Activated naive CD8-positive, alpha-beta T cell treated with anti-CD3 and anti-CD28 coated beads, Interleukin-2, amount 10 ng/mL, durations not matched to agents 7 days and 5 days (primary cell): ENCODE measurements at regions not wholly inside any gene's neighbourhood (a gene's known extent, or its start where the extent isn't known, plus 50 kb on each side); places are given as distances from the start of the nearest gene placed in this dataset.

Source experiments
- ATAC-seq: fragments of 150-1000 bp; cut with Tn5 transposase; one replicate; pipeline ENCODE4 v1.10.0; 2021; ENCODE audit warnings: low read depth, moderate library complexity
- POLR2A ChIA-PET: fragments of 350-600 bp; sonication (Branson Sonifier 250); formaldehyde crosslinking; loops from one replicate; lab custom pipeline; 2021; ENCODE audit warnings: antibody characterized with exemption; lab: Charles Lee
- DNase-seq: peaks from one replicate; pipeline ENCODE4 v3.0.0; 2021
- H3K27ac Mint-ChIP-seq: one replicate; pipeline ENCODE4 v1.8.0; 2022; ENCODE audit warnings: mild to moderate bottlenecking, mixed read lengths
- H3K27me3 Mint-ChIP-seq: one replicate; pipeline ENCODE4 v1.8.0; 2022; ENCODE audit warnings: mild to moderate bottlenecking, moderate library complexity, mixed read lengths
- H3K36me3 Mint-ChIP-seq: one replicate; pipeline ENCODE4 v1.8.0; 2021; ENCODE audit warnings: mild to moderate bottlenecking, mixed read lengths
- H3K4me1 Mint-ChIP-seq: one replicate; pipeline ENCODE4 v1.8.0; 2021; ENCODE audit warnings: mixed read lengths
- H3K4me3 Mint-ChIP-seq: one replicate; pipeline ENCODE4 v1.8.0; 2022; ENCODE audit warnings: mild to moderate bottlenecking, moderate library complexity, mixed read lengths
- H3K9me3 Mint-ChIP-seq: one replicate; pipeline ENCODE4 v1.8.0; 2021; ENCODE audit warnings: mixed read lengths

- ATAC-seq (no peak), DNase-seq (no peak)
- no peak overlapping the region for H3K4me3 Mint-ChIP-seq
- no peaks in the 10 kb centered on the region for H3K9me3 Mint-ChIP-seq
- no peaks in the 10 kb centered on the region for H3K4me1 Mint-ChIP-seq
- H3K27ac Mint-ChIP-seq = no peak overlapping the region
- H3K36me3 Mint-ChIP-seq = no peaks in the 10 kb centered on the region
- peaks cover 6% of the 10 kb centered on the region for H3K27me3 Mint-ChIP-seq
- POLR2A ChIA-PET = no interaction called here
Observed at GRCh38 chr5:6193310-6193709, 185.0 kb downstream of the MED10 start.

GRCh38 chr5:6190838-6191237 lies 187.5 kb downstream of the MED10 start:
- Mint-ChIP-seq H3K9me3 (no peaks in the 10 kb centered on the region), H3K4me1 (no peaks in the 10 kb centered on the region), H3K4me3 (no peak overlapping the region), H3K27ac (no peak overlapping the region), H3K27me3 (peaks cover 6% of the 10 kb centered on the region), H3K36me3 (no peaks in the 10 kb centered on the region)
- DNase-seq (no peak), ATAC-seq (no peak)
- POLR2A ChIA-PET = no interaction called here

- Mint-ChIP-seq H3K4me3 (no peak overlapping the region), H3K4me1 (no peaks in the 10 kb centered on the region), H3K27ac (no peak overlapping the region), H3K9me3 (no peaks in the 10 kb centered on the region), H3K27me3 (peaks cover 2% of the 10 kb centered on the region), H3K36me3 (no peaks in the 10 kb centered on the region)
- POLR2A ChIA-PET = no interaction called here
- no peak for DNase-seq
- no peak for ATAC-seq
Observed at GRCh38 chr5:6188976-6189375, 189.4 kb downstream of the MED10 start.

GRCh38 chr5:6188344-6188743 lies 190.0 kb downstream of the MED10 start:
- Mint-ChIP-seq H3K27me3 (peaks cover under 1% of the 10 kb centered on the region), H3K36me3 (no peaks in the 10 kb centered on the region), H3K4me1 (no peaks in the 10 kb centered on the region), H3K27ac (no peak overlapping the region), H3K9me3 (no peaks in the 10 kb centered on the region), H3K4me3 (no peak overlapping the region)
- POLR2A ChIA-PET = no interaction called here
- ATAC-seq (no peak), DNase-seq (no peak)

GRCh38 chr5:6187501-6187900 lies 190.8 kb downstream of the MED10 start:
- H3K27me3 Mint-ChIP-seq = no peaks in the 10 kb centered on the region
- no peak overlapping the region for H3K4me3 Mint-ChIP-seq
- no peak for ATAC-seq
- H3K9me3 Mint-ChIP-seq = no peaks in the 10 kb centered on the region
- POLR2A ChIA-PET = no interaction called here
- no peak overlapping the region for H3K27ac Mint-ChIP-seq
- no peaks in the 10 kb centered on the region for H3K4me1 Mint-ChIP-seq
- H3K36me3 Mint-ChIP-seq = no peaks in the 10 kb centered on the region
- DNase-seq = no peak

- Mint-ChIP-seq H3K4me3 (no peak overlapping the region), H3K36me3 (no peaks in the 10 kb centered on the region), H3K27ac (no peak overlapping the region), H3K4me1 (no peaks in the 10 kb centered on the region), H3K27me3 (no peaks in the 10 kb centered on the region), H3K9me3 (no peaks in the 10 kb centered on the region)
- POLR2A ChIA-PET = no interaction called here
- DNase-seq (no peak), ATAC-seq (no peak)
Observed at GRCh38 chr5:6185574-6185973, 192.8 kb downstream of the MED10 start.

GRCh38 chr5:6184481-6184880 lies 193.9 kb downstream of the MED10 start:
- no peaks in the 10 kb centered on the region for H3K4me1 Mint-ChIP-seq
- POLR2A ChIA-PET = no interaction called here
- DNase-seq (no peak), ATAC-seq (no peak)
- H3K27ac Mint-ChIP-seq = no peak overlapping the region
- H3K27me3 Mint-ChIP-seq = no peaks in the 10 kb centered on the region
- no peak overlapping the region for H3K4me3 Mint-ChIP-seq
- H3K9me3 Mint-ChIP-seq = no peaks in the 10 kb centered on the region
- H3K36me3 Mint-ChIP-seq = no peaks in the 10 kb centered on the region

GRCh38 chr5:6183391-6184390 lies 194.7 kb downstream of the MED10 start:
- ATAC-seq (no peak), DNase-seq (no peak)
- H3K4me3 Mint-ChIP-seq = no peak overlapping the region
- H3K4me1 Mint-ChIP-seq = no peaks in the 10 kb centered on the region
- no peaks in the 10 kb centered on the region for H3K9me3 Mint-ChIP-seq
- POLR2A ChIA-PET = no interaction called here
- H3K36me3 Mint-ChIP-seq = no peaks in the 10 kb centered on the region
- no peak overlapping the region for H3K27ac Mint-ChIP-seq
- H3K27me3 Mint-ChIP-seq = no peaks in the 10 kb centered on the region

GRCh38 chr5:6182271-6182815 lies 196.0 kb downstream of the MED10 start:
- Mint-ChIP-seq H3K27me3 (no peaks in the 10 kb centered on the region), H3K27ac (no peak overlapping the region), H3K9me3 (no peaks in the 10 kb centered on the region), H3K4me1 (no peaks in the 10 kb centered on the region), H3K4me3 (no peak overlapping the region), H3K36me3 (no peaks in the 10 kb centered on the region)
- ATAC-seq (no peak), DNase-seq (no peak)
- POLR2A ChIA-PET = no interaction called here

- Mint-ChIP-seq H3K4me1 (no peaks in the 10 kb centered on the region), H3K27ac (no peak overlapping the region), H3K9me3 (no peaks in the 10 kb centered on the region), H3K27me3 (no peaks in the 10 kb centered on the region), H3K36me3 (no peaks in the 10 kb centered on the region), H3K4me3 (no peak overlapping the region)
- DNase-seq (no peak), ATAC-seq (no peak)
- POLR2A ChIA-PET = no interaction called here
Observed at GRCh38 chr5:6181871-6182270, 196.5 kb downstream of the MED10 start.

GRCh38 chr5:6181147-6181729 lies 197.1 kb downstream of the MED10 start:
- no peaks in the 10 kb centered on the region for H3K4me1 Mint-ChIP-seq
- H3K4me3 Mint-ChIP-seq = no peak overlapping the region
- DNase-seq = no peak
- no peaks in the 10 kb centered on the region for H3K36me3 Mint-ChIP-seq
- H3K9me3 Mint-ChIP-seq = no peaks in the 10 kb centered on the region
- POLR2A ChIA-PET = no interaction called here
- ATAC-seq = no peak
- no peak overlapping the region for H3K27ac Mint-ChIP-seq
- no peaks in the 10 kb centered on the region for H3K27me3 Mint-ChIP-seq

GRCh38 chr5:6180231-6180872 lies 198.0 kb downstream of the MED10 start:
- DNase-seq (no peak), ATAC-seq (no peak)
- POLR2A ChIA-PET = no interaction called here
- H3K36me3 Mint-ChIP-seq = no peaks in the 10 kb centered on the region
- H3K27me3 Mint-ChIP-seq = no peaks in the 10 kb centered on the region
- H3K9me3 Mint-ChIP-seq = no peaks in the 10 kb centered on the region
- H3K27ac Mint-ChIP-seq = no peak overlapping the region
- no peaks in the 10 kb centered on the region for H3K4me1 Mint-ChIP-seq
- H3K4me3 Mint-ChIP-seq = no peak overlapping the region

GRCh38 chr5:6178846-6179532 lies 199.4 kb downstream of the MED10 start:
- no peaks in the 10 kb centered on the region for H3K27me3 Mint-ChIP-seq
- no peak overlapping the region for H3K27ac Mint-ChIP-seq
- H3K4me1 Mint-ChIP-seq = no peaks in the 10 kb centered on the region
- H3K36me3 Mint-ChIP-seq = no peaks in the 10 kb centered on the region
- H3K4me3 Mint-ChIP-seq = no peak overlapping the region
- ATAC-seq (no peak), DNase-seq (no peak)
- POLR2A ChIA-PET = no interaction called here
- H3K9me3 Mint-ChIP-seq = no peaks in the 10 kb centered on the region
